PFSK-1 (cell line): ENCODE measurements at regions not wholly inside any gene's neighbourhood (a gene's known extent, or its start where the extent isn't known, plus 50 kb on each side); places are given as distances from the start of the nearest gene placed in this dataset.

Experiments
- FOXP2 ChIP-seq: optimal IDR thresholded peaks from 2 replicates; pipeline ENCODE3; 2011; ENCODE audit warnings: borderline replicate concordance, control low read depth, inconsistent platforms; ENCODE audit not compliant: insufficient read depth; ENCODE audit errors: extremely low read length, extremely low read depth
- POLR2AphosphoS5 ChIP-seq: IDR thresholded peaks from 2 replicates; pipeline ENCODE4 v1.6.1; 2012; ENCODE audit warnings: low read depth, mild to moderate bottlenecking, control low read depth, low read length, moderate library complexity
- SIN3A ChIP-seq: IDR thresholded peaks from 2 replicates; pipeline ENCODE4 v1.6.1; 2012; ENCODE audit warnings: mild to moderate bottlenecking, low read length, moderate library complexity, borderline replicate concordance; ENCODE audit not compliant: insufficient read depth
- TAF1 ChIP-seq: IDR thresholded peaks from 2 replicates; pipeline ENCODE4 v1.6.1; 2012; ENCODE audit warnings: low read length, control low read depth, borderline replicate concordance; ENCODE audit not compliant: insufficient read depth
- TF ChIP-seq, protein P1 (sequence below), 2 experiments: IDR thresholded peaks; 2 replicates each; pipeline versions ENCODE4 v1.6.1 to v1.8.0; 2011 to 2012; ENCODE audit warnings: low read depth in 2 of 2, low read length in 2 of 2, control low read depth in 1 of 2, inconsistent platforms in 1 of 2, mild to moderate bottlenecking in 1 of 2, moderate library complexity in 1 of 2; ENCODE audit not compliant: insufficient read depth in 1 of 2

DNA sequence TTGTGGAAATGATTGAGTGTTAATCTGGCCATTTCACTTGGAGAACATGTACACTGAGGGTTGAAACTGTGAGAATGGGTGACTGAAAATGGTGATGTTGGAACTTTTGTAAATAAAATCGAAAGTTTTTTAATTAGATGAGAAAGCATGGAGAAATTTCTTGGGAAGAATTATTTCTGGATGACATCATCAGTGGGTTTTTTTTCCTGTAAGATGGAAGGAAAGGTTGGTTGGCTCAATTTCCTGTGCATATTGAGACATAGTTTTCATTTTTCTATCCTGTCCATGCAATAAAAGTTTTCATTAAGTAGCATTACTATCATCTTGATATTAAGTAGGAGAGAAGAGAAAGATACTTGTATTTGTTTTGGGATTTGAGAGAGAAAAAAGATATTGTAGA is 120.6 kb upstream of the HTR2A start:
- no peak for TF ChIP-seq TAF1
- TF ChIP-seq FOXP2 = no peak
- TF ChIP-seq SIN3A = no peak
- TF ChIP-seq, protein P1, sequence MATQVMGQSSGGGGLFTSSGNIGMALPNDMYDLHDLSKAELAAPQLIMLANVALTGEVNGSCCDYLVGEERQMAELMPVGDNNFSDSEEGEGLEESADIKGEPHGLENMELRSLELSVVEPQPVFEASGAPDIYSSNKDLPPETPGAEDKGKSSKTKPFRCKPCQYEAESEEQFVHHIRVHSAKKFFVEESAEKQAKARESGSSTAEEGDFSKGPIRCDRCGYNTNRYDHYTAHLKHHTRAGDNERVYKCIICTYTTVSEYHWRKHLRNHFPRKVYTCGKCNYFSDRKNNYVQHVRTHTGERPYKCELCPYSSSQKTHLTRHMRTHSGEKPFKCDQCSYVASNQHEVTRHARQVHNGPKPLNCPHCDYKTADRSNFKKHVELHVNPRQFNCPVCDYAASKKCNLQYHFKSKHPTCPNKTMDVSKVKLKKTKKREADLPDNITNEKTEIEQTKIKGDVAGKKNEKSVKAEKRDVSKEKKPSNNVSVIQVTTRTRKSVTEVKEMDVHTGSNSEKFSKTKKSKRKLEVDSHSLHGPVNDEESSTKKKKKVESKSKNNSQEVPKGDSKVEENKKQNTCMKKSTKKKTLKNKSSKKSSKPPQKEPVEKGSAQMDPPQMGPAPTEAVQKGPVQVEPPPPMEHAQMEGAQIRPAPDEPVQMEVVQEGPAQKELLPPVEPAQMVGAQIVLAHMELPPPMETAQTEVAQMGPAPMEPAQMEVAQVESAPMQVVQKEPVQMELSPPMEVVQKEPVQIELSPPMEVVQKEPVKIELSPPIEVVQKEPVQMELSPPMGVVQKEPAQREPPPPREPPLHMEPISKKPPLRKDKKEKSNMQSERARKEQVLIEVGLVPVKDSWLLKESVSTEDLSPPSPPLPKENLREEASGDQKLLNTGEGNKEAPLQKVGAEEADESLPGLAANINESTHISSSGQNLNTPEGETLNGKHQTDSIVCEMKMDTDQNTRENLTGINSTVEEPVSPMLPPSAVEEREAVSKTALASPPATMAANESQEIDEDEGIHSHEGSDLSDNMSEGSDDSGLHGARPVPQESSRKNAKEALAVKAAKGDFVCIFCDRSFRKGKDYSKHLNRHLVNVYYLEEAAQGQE (IDR thresholded peaks at IDR 0.05; ENCODE audit: insufficient read depth in 1 of 2, low read depth in 2 of 2, low read length in 2 of 2) = no peak
- TF ChIP-seq POLR2AphosphoS5 = no peak

DNA sequence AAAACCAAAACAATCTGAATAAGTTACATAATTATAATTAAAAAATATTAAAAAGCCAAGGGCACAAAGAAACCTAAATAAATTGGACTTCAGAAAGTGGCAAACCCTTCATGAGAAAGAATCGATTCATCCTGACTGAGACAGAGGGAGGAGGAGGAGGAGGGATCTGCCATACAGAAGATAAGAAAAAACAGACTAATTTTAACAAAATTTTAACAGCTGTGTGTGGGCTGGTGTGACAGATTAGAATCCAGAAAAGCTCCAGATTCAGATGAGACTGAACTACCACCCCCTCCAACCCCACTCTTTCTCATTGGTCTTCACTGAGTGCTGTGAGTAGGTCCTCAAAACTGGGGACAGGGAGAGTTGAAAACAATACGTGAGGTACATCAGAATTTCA is 111.5 kb upstream of the HTR2A start:
- TF ChIP-seq FOXP2 = no peak
- TF ChIP-seq SIN3A = no peak
- TF ChIP-seq POLR2AphosphoS5 = no peak
- TF ChIP-seq, protein P1 (IDR thresholded peaks at IDR 0.05; ENCODE audit: insufficient read depth in 1 of 2, low read depth in 2 of 2, low read length in 2 of 2) = no peak
- no peak for TF ChIP-seq TAF1

DNA sequence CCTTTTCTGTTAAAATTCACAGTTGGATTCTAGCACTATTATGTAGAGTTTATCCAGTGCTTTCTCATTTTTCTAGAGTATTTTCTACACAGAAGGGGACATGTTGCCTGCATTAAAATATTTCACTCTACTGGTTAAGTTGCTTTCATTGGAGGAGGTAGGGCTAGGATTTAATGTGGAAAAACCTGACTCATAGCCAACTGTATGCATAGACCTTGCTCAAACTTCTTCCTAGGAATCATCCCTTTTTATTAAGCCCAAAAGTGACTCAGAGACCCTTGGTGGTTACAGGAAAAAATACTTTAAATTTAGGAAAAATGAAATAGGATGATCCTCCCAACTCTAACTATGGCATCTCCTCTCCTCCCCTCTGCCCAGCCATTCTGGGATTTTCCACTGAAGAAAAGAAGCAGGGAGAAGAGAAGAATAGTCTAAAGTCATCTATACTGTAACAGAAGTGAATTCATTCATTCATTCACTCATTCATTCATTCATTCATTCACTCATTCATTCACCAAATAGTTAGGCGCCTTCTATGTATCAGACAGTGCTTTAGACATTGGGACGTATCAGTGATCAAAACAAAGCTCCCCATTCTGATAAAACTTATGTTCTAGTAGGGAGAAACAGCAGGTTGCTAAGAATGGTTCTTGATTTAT is 109.0 kb upstream of the HTR2A start:
- TF ChIP-seq FOXP2 (no peak), POLR2AphosphoS5 (no peak), SIN3A (no peak), TAF1 (no peak)
- TF ChIP-seq, protein P1 (IDR thresholded peaks at IDR 0.05; ENCODE audit: insufficient read depth in 1 of 2, low read depth in 2 of 2, low read length in 2 of 2) = no peak

DNA sequence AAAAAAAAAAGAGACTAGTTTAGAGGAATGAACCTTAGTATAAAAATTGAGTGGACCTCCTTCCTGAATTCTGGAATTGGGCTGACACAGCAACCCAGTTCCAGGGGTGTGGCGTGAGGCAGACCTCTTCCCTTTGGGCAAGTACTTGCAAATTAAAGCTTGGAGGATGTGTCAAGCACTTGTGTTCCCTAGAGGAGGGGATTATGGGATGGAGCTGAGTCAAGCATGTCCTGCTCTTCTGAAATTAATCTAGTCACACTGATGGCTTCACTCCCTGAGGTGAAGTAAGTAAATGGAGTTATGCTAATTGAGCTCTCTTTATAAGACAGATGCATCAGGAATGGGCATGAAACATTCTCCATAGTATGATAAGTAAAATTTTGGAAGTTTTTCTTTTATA is 107.7 kb upstream of the HTR2A start:
- TF ChIP-seq FOXP2 (no peak), POLR2AphosphoS5 (no peak), TAF1 (no peak), SIN3A (no peak)
- TF ChIP-seq, protein P1 (IDR thresholded peaks at IDR 0.05; ENCODE audit: insufficient read depth in 1 of 2, low read depth in 2 of 2, low read length in 2 of 2) = no peak
